Fibroblast of the aortic adventitia (primary cell): ENCODE measurements at regions not wholly inside any gene's neighbourhood (a gene's known extent, or its start where the extent isn't known, plus 50 kb on each side); places are given as distances from the start of the nearest gene placed in this dataset.

Experiments
- DNase-seq: peaks from one replicate; pipeline ENCODE4 v3.0.0-alpha.2; 2010; ENCODE audit warnings: low read depth
- H3K4me3 ChIP-seq: 2 replicates; pipeline ENCODE4 v1.5.1; 2011; ENCODE audit warnings: low read depth, mild to moderate bottlenecking, control low read depth, low read length, moderate library complexity
- CTCF ChIP-seq: IDR thresholded peaks from 2 replicates; pipeline ENCODE4 v1.5.1; 2011; ENCODE audit warnings: mild to moderate bottlenecking, low read length, control low read depth, inconsistent platforms; ENCODE audit not compliant: insufficient read depth

GRCh38 chr13:82356667-82357410 lies 1525.4 kb downstream of the SLITRK1 start:
- H3K4me3 ChIP-seq: no peak overlapping the region
- no peak for TF ChIP-seq CTCF
- peak; percentile 20 for DNase-seq

DNA sequence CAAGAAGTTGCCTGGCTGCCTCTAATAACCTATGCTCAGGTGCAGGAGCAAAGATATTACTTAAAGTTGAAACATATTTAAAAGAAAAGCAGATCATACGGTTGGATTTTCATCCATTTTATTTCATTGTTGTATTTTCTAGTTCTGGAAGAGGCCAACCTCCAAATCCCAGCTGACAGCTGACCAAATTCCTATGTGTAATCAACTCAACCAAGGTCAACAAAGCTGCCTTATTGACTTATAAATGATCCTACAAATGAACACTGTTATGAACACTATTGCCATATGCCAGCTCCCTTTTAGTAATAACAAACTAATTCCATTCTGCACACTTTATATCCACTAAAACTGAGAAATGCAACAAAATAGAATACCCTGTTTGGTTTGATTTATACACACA lies 1537.4 kb downstream of the SLITRK1 start:
- no peak for TF ChIP-seq CTCF
- DNase-seq: no peak
- no peak overlapping the region for H3K4me3 ChIP-seq

DNA sequence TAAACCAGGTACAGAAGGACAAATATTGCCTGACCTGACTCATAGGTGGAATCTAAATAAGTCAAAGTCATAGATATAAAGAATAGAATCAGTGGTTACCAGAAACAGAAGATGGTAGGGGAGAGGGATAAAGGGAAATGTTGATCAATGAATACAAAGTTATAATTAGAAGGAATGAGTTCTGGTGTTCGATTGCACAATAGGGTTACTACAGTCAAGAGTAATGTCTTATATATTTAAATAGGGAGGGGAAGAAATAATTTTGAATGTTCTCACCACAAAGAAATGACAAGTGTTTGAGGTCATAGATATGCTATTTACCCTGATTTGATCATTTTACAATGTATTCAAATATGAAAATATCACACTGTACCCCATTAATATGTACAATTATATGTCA lies 1541.2 kb downstream of the SLITRK1 start:
- no peak overlapping the region for H3K4me3 ChIP-seq
- no peak for DNase-seq
- TF ChIP-seq CTCF: no peak

DNA sequence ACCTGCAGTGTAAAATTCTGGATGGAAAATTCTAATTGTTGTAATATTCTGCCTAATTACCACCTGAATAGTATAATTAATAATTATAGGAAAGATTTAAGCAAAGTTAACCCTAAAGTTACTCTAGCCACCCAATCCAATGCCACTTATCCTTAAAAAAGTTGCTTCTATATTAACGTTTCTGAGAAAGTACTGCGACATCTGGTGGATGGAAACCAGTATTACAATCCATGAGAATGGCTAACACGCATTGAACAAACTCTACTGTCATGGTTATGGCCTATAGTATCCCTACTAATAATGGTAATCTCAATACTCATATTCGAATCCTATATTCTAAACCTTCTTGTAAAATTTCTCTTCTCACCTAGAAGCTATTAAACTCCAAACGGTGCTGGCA lies 1551.8 kb downstream of the SLITRK1 start:
- DNase-seq: peak; percentile 6

GRCh38 chr13:82323101-82323500 lies 1559.2 kb downstream of the SLITRK1 start:
- no peak for DNase-seq
- no peak overlapping the region for H3K4me3 ChIP-seq
- TF ChIP-seq CTCF: no peak

More for the DNA sequence above, 1551.8 kb downstream of the SLITRK1 start:
- TF ChIP-seq CTCF: peak; percentile 44
- H3K4me3 ChIP-seq: no peak overlapping the region

GRCh38 chr13:82305588-82305987 lies 1576.7 kb downstream of the SLITRK1 start:
- DNase-seq: no peak
- H3K4me3 ChIP-seq: no peak overlapping the region
- no peak for TF ChIP-seq CTCF

GRCh38 chr13:82298106-82298505 lies 1584.2 kb downstream of the SLITRK1 start:
- no peak for TF ChIP-seq CTCF
- DNase-seq: no peak

More at GRCh38 chr13:82298106-82298505, 1584.2 kb downstream of the SLITRK1 start:
- no peak overlapping the region for H3K4me3 ChIP-seq
